Breast epithelium (tissue), 3 donors: ENCODE measurements at regions not wholly inside any gene's neighbourhood (a gene's known extent, or its start where the extent isn't known, plus 50 kb on each side); places are given as distances from the start of the nearest gene placed in this dataset.

ENCODE experiments used
- POLR2A ChIP-seq: fragments of 450-650 bp; IDR thresholded peaks from one replicate; pipeline ENCODE4 v1.6.1; 2016; ENCODE audit warnings: antibody characterized with exemption, mild to moderate bottlenecking, moderate library complexity
- POLR2AphosphoS5 ChIP-seq, 3 donors: sonication (generic); formaldehyde crosslinking; IDR thresholded peaks; one replicate each; pipeline ENCODE4 v1.6.1; 2017; ENCODE audit warnings: antibody characterized with exemption in 3 of 3

DNA sequence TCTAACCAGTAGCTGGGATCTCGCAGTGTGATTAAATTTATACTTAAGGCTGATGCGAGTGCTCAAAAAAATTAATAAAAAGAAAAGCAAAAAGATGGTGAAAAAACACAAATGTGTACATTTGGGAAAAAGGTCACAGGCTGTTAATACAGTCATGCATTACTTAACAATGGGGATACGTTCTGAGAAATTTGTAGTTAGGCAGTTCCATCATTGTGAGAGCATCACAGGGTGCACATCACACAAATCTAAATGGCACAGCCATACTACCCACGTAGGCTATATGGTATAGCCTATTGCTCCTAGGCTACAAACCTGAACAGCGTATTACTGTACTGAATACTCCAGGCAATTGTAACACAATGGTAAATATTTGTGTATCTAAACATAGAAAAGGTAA, 142.4 kb upstream of the MYOCD start:
- TF ChIP-seq POLR2A (no peak), POLR2AphosphoS5 (IDR thresholded peaks at IDR 0.05) (no peak)
